PC-9 (cell line): ENCODE measurements at regions not wholly inside any gene's neighbourhood (a gene's known extent, or its start where the extent isn't known, plus 50 kb on each side); places are given as distances from the start of the nearest gene placed in this dataset.

Experiments
- BruUV-seq: library from RNA; stranded (reverse); fragments of 400-500 nt; replicated peaks from 2 replicates; lab custom pipeline; 2021; lab: Mats Ljungman, UMichigan
- CTCF ChIA-PET: fragments of 300-600 bp; sonication (Branson Sonifier 250); formaldehyde crosslinking; loops from one replicate; lab custom pipeline; 2022; ENCODE audit warnings: antibody characterized with exemption; lab: Charles Lee
- POLR2A ChIA-PET: fragments of 300-600 bp; sonication (Branson Sonifier 250); formaldehyde crosslinking; loops from one replicate; lab custom pipeline; 2022; ENCODE audit warnings: antibody characterized with exemption; ENCODE audit not compliant: unreplicated experiment; lab: Charles Lee
- DNase-seq, 2 experiments: peaks; one replicate each; pipeline versions ENCODE4 v3.0.0 to v3.0.0-alpha.2; 2015 to 2022; ENCODE audit warnings: mixed read lengths in 1 of 2
- H2AFZ ChIP-seq: fragments of 200-600 bp; sonication (generic); 2 replicates; pipeline ENCODE4 v1.8.1; 2017; ENCODE audit warnings: antibody characterized with exemption
- H3F3A ChIP-seq: fragments of 200-600 bp; sonication (generic); 2 replicates; pipeline ENCODE4 v1.8.1; 2017; ENCODE audit warnings: antibody characterized with exemption, mild to moderate bottlenecking, low read depth; ENCODE audit not compliant: insufficient read depth
- H3K27ac ChIP-seq: fragments of 200-600 bp; sonication (generic); 2 replicates; pipeline ENCODE4 v1.6.1; 2016; ENCODE audit warnings: mixed run types
- H3K27me3 ChIP-seq: fragments of 200-600 bp; sonication (generic); 2 replicates; pipeline ENCODE4 v1.6.1; 2016; ENCODE audit warnings: low read depth, mixed run types; ENCODE audit not compliant: insufficient read depth
- H3K36me3 ChIP-seq: fragments of 200-600 bp; sonication (generic); 2 replicates; pipeline ENCODE4 v1.6.1; 2016; ENCODE audit warnings: low read depth, mixed run types
- H3K4me1 ChIP-seq: fragments of 200-600 bp; sonication (generic); replicated peaks from 2 replicates; pipeline ENCODE4 v1.6.1; 2016; ENCODE audit warnings: mixed run types; ENCODE audit not compliant: insufficient read depth
- H3K4me2 ChIP-seq: fragments of 200-600 bp; sonication (generic); 2 replicates; pipeline ENCODE4 v1.6.1; 2017; ENCODE audit warnings: mixed run types
- H3K4me3 ChIP-seq: fragments of 200-600 bp; sonication (generic); 2 replicates; pipeline ENCODE4 v1.6.1; 2016; ENCODE audit warnings: mixed run types
- H3K79me2 ChIP-seq: fragments of 200-600 bp; sonication (generic); 2 replicates; pipeline ENCODE4 v1.6.1; 2017; ENCODE audit warnings: low read depth, mixed run types
- H3K9me2 ChIP-seq: fragments of 200-600 bp; sonication (generic); 2 replicates; pipeline ENCODE4 v1.8.1; 2017; ENCODE audit warnings: mild to moderate bottlenecking; ENCODE audit not compliant: insufficient read depth
- H3K9me3 ChIP-seq: fragments of 200-600 bp; sonication (generic); 2 replicates; pipeline ENCODE4 v1.8.1; 2016; ENCODE audit warnings: low read depth; ENCODE audit not compliant: insufficient read depth
- H4K20me1 ChIP-seq: fragments of 200-600 bp; sonication (generic); 2 replicates; pipeline ENCODE4 v1.8.1; 2017; ENCODE audit not compliant: insufficient read depth
- CTCF ChIP-seq: fragments of 200-600 bp; sonication (generic); conservative IDR thresholded peaks from 2 replicates; pipeline ENCODE4 v1.6.1; 2017; ENCODE audit warnings: mixed run types, antibody characterized with exemption, mild to moderate bottlenecking, moderate library complexity
- EZH2 ChIP-seq: fragments of 200-600 bp; sonication (generic); IDR thresholded peaks from 2 replicates; pipeline ENCODE4 v1.8.0; 2017; ENCODE audit warnings: antibody characterized with exemption, low read depth
- intact Hi-C: fragments of 100-400 bp; cut with micrococcal nuclease; formaldehyde crosslinking; loops from one replicate; pipeline ENCODE4 v1.10.0; 2022; ENCODE audit not compliant: unreplicated experiment

GRCh38 chr6:95204178-95204577, 373.2 kb upstream of the MANEA start:
- DNase-seq = no peak
- Histone ChIP-seq H3K4me3 (no peak overlapping the region), H3K36me3 (no peaks in the 10 kb centered on the region), H2AFZ (no peak overlapping the region), H3F3A (no peaks in the 10 kb centered on the region), H3K4me1 (no peaks in the 10 kb centered on the region), H3K9me2 (no peaks in the 10 kb centered on the region), H4K20me1 (no peaks in the 10 kb centered on the region), H3K79me2 (no peaks in the 10 kb centered on the region), H3K27me3 (no peaks in the 10 kb centered on the region), H3K4me2 (no peak overlapping the region), H3K9me3 (no peaks in the 10 kb centered on the region), H3K27ac (no peak overlapping the region)
- CTCF ChIA-PET = interaction anchor here (0.6 kb wide), 1 partner anchor 73 kb away, joined by 3 read pairs; no protein-coding TSS in a partner anchor
- no peak for TF ChIP-seq CTCF
- no peak for TF ChIP-seq EZH2
- POLR2A ChIA-PET = no interaction called here
- BruUV-seq = no TSS peak
- intact Hi-C loops = loop anchor here (10.0 kb wide), 1 partner anchor 151 kb away; no protein-coding TSS in a partner anchor

DNA sequence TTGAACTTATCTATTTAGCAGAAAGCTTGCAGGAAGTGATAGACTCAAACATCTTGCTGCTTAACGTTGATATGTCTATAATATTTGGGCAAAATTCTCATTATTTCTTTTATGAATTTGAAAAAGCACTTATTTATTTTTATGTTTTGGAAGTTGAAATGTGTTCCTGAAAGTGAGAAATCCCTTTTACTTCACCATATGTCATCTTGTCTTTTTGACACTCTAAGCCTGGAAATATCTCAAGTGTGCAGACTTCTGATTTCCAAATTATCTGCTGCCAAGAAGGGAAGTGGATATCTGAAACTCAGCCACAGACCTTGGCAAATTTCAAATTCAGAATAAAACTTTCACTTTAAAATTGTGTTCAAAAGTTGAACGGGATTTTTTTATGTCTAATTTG, 368.7 kb upstream of the MANEA start:
- CTCF ChIA-PET = no interaction called here
- H2AFZ ChIP-seq = no peak overlapping the region
- POLR2A ChIA-PET = no interaction called here
- no peaks in the 10 kb centered on the region for H3K9me3 ChIP-seq
- no peaks in the 10 kb centered on the region for H3K36me3 ChIP-seq
- H3K9me2 ChIP-seq = no peaks in the 10 kb centered on the region
- TF ChIP-seq CTCF (no peak), EZH2 (no peak)
- no peak for DNase-seq
- H3F3A ChIP-seq = no peaks in the 10 kb centered on the region
- intact Hi-C loops = loop anchor here (10.0 kb wide), 1 partner anchor 146 kb away; no protein-coding TSS in a partner anchor
- no peak overlapping the region for H3K4me3 ChIP-seq
- H4K20me1 ChIP-seq = no peaks in the 10 kb centered on the region
- H3K79me2 ChIP-seq = no peaks in the 10 kb centered on the region
- no peaks in the 10 kb centered on the region for H3K4me1 ChIP-seq
- no TSS peak for BruUV-seq
- no peaks in the 10 kb centered on the region for H3K27me3 ChIP-seq
- no peak overlapping the region for H3K27ac ChIP-seq
- no peak overlapping the region for H3K4me2 ChIP-seq

DNA sequence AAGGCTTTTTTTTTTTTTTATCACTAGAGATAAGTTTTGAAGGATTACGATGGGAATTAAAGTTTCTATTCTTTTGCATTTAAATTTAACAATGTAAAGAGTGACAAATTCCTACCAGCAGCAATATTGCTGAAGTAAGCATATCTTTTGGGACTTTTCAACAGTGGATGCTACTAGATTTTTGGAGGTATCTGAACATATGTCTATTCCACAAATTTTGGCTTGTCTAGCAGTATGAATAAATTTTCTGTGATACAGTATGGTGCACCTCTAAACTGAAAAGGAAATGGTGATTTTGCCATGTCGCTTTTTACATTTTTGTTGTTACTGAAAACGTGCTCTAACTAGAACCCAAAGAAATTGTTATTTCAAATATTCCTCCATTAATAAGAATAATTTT, 368.3 kb upstream of the MANEA start:
- Histone ChIP-seq H3K9me3 (no peaks in the 10 kb centered on the region), H3K4me3 (no peak overlapping the region), H2AFZ (no peak overlapping the region), H3K36me3 (no peaks in the 10 kb centered on the region), H3K79me2 (no peaks in the 10 kb centered on the region), H3F3A (no peaks in the 10 kb centered on the region), H3K27ac (no peak overlapping the region), H3K9me2 (no peaks in the 10 kb centered on the region), H3K4me2 (no peak overlapping the region), H4K20me1 (no peaks in the 10 kb centered on the region), H3K27me3 (no peaks in the 10 kb centered on the region), H3K4me1 (no peaks in the 10 kb centered on the region)
- ChIA-PET CTCF (no interaction called here), POLR2A (no interaction called here)
- TF ChIP-seq EZH2 (no peak), CTCF (no peak)
- intact Hi-C loops = loop anchor here (10.0 kb wide), 1 partner anchor 146 kb away; no protein-coding TSS in a partner anchor
- BruUV-seq = no TSS peak
- DNase-seq = no peak
